Ovary (tissue), 3 donors: ENCODE measurements at regions not wholly inside any gene's neighbourhood (a gene's known extent, or its start where the extent isn't known, plus 50 kb on each side); places are given as distances from the start of the nearest gene placed in this dataset.

Experiments used
- CTCF ChIP-seq, 3 donors: fragments of 450-650 bp in 2 of 3; fragments of 200-600 bp in 1 of 3; IDR thresholded peaks; one replicate each; pipeline versions ENCODE4 v1.5.1 to v1.8.0; 2016 to 2022; ENCODE audit warnings: antibody characterized with exemption in 3 of 3, mild to moderate bottlenecking in 1 of 3
- POLR2A ChIP-seq: fragments of 450-650 bp; IDR thresholded peaks from one replicate; pipeline ENCODE4 v1.6.1; 2017; ENCODE audit warnings: antibody characterized with exemption, mild to moderate bottlenecking, moderate library complexity
- donor health status: DM: no; HTN: no; CAD: no.

DNA sequence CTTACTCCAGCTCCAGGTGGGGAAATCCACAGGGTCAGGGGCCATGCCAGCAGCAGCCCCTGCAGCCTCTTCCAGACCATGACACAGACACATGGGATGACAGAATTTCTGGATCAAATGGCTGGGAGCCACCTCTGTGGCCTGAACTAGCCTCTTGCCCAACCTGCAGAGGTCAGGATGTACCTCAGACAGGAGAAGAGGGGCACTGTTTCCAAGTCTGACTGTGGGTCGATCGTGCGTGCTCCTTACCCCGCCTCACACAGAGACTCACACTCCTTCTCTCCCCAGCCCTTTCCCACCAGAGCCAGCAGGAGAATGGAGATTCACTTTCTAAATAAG lies 131.9 kb downstream of the FAM43A start:
- TF ChIP-seq POLR2A = no peak
- no peak for TF ChIP-seq CTCF (IDR thresholded peaks at IDR 0.05)
